ENCODE measurements at regions not wholly inside any gene's neighbourhood (a gene's known extent, or its start where the extent isn't known, plus 50 kb on each side); places are given as distances from the start of the nearest gene placed in this dataset.
A peak's percentile ranks its signal among the peaks of the same experiment; 100 is the strongest.

GRCh38 chr17:13355054-13355453, 246.7 kb downstream of the HS3ST3A1 start:
- no peak for DNase-seq (ENCODE audit: low read depth, low spot score)

- DNase-seq (ENCODE audit: low read depth, low spot score) = no peak
Observed at GRCh38 chr17:13353590-13353989, 248.1 kb downstream of the HS3ST3A1 start.

GRCh38 chr17:13352747-13353415, 248.8 kb downstream of the HS3ST3A1 start:
- no peak for DNase-seq (ENCODE audit: low read depth, low spot score)

- no peak for DNase-seq (ENCODE audit: low read depth, low spot score)
Observed at GRCh38 chr17:13351046-13351445, 250.7 kb downstream of the HS3ST3A1 start.

- DNase-seq (ENCODE audit: low read depth, low spot score) = no peak
Observed at GRCh38 chr17:13350466-13350865, 251.3 kb downstream of the HS3ST3A1 start.

- peak; percentile 32 for DNase-seq (ENCODE audit: low read depth, low spot score)
Observed at GRCh38 chr17:13346996-13347762, 254.6 kb downstream of the HS3ST3A1 start.

- no peak for DNase-seq (ENCODE audit: low read depth, low spot score)
Observed at GRCh38 chr17:13346592-13346991, 255.1 kb downstream of the HS3ST3A1 start.

GRCh38 chr17:13346081-13346533, 255.6 kb downstream of the HS3ST3A1 start:
- peak; percentile 82 for DNase-seq (ENCODE audit: low read depth, low spot score)

- DNase-seq (ENCODE audit: low read depth, low spot score) = no peak
Observed at GRCh38 chr17:13338421-13338820, 263.3 kb downstream of the HS3ST3A1 start.

GRCh38 chr17:13337864-13338371, 263.8 kb downstream of the HS3ST3A1 start:
- DNase-seq (ENCODE audit: low read depth, low spot score) = peak; percentile 30

GRCh38 chr17:13337151-13337550, 264.6 kb downstream of the HS3ST3A1 start:
- DNase-seq (ENCODE audit: low read depth, low spot score) = no peak

GRCh38 chr17:13334374-13334773, 267.4 kb downstream of the HS3ST3A1 start:
- no peak for DNase-seq (ENCODE audit: low read depth, low spot score)

- no peak for DNase-seq (ENCODE audit: low read depth, low spot score)
Observed at GRCh38 chr17:13333661-13334060, 268.1 kb downstream of the HS3ST3A1 start.

- DNase-seq (ENCODE audit: low read depth, low spot score) = no peak
Observed at GRCh38 chr17:13332207-13332606, 269.5 kb downstream of the HS3ST3A1 start.

- DNase-seq (ENCODE audit: low read depth, low spot score) = no peak
Observed at GRCh38 chr17:13329421-13329820, 272.3 kb downstream of the HS3ST3A1 start.

- DNase-seq (ENCODE audit: low read depth, low spot score) = no peak
Observed at GRCh38 chr17:13323990-13324389, 277.7 kb downstream of the HS3ST3A1 start.

- DNase-seq (ENCODE audit: low read depth, low spot score) = no peak
Observed at GRCh38 chr17:13321951-13322701, 279.6 kb downstream of the HS3ST3A1 start.

GRCh38 chr17:13320046-13320785, 281.5 kb downstream of the HS3ST3A1 start:
- DNase-seq (ENCODE audit: low read depth, low spot score) = no peak

- DNase-seq (ENCODE audit: low read depth, low spot score) = no peak
Observed at GRCh38 chr17:13316657-13317056, 285.1 kb downstream of the HS3ST3A1 start.

GRCh38 chr17:13311306-13311705, 290.4 kb downstream of the HS3ST3A1 start:
- no peak for DNase-seq (ENCODE audit: low read depth, low spot score)

GRCh38 chr17:13310858-13311257, 290.9 kb downstream of the HS3ST3A1 start:
- DNase-seq (ENCODE audit: low read depth, low spot score) = no peak
